HG02571 (cell line): ENCODE measurements at regions not wholly inside any gene's neighbourhood (a gene's known extent, or its start where the extent isn't known, plus 50 kb on each side); places are given as distances from the start of the nearest gene placed in this dataset.

Source experiments
- ATAC-seq: cut with Tn5 transposase; IDR thresholded peaks from one replicate; pipeline ENCODE4 v1.9.1; 2021; ENCODE audit warnings: mild to moderate bottlenecking, moderate library complexity; ENCODE audit not compliant: unreplicated experiment

DNA sequence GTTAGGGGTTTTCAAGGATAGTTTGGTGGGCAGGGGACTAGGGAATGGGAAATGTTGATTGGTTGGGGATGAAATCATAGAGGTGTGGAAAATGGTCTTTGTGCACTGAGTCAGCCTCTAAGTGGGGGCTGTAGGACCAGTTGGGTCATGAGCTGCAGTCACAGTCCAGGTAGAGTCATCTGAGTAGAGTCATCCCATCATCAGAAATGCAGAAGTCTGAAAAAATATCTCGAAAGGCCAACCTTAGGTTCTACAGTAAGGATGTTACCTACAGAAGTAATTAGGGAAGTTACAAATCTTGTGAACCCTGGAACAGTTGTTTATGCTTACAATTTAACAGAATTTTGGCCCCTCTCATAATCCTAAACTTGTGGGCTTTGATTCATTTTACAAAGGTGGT is 63.4 kb upstream of the AP1S2 start:
- ATAC-seq, result no peak

DNA sequence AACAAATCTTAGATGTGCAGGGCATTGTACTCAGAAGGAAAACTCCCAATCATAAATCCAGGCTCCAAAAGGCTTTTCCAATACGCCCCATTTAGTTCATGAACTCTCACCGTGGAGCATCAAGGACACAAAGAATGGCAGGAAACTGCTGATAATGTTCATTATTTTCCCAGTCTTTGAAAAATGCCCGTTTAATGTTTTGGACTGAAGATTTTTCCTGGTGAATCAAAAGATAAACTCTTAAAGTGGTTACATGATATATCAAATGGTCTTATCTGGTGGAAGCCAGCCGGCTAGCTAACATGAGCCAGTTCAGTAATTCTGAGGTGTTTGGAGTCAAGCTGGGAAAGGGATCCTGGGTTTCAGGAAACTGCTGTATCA is 62.1 kb upstream of the AP1S2 start:
- ATAC-seq, result no peak

DNA sequence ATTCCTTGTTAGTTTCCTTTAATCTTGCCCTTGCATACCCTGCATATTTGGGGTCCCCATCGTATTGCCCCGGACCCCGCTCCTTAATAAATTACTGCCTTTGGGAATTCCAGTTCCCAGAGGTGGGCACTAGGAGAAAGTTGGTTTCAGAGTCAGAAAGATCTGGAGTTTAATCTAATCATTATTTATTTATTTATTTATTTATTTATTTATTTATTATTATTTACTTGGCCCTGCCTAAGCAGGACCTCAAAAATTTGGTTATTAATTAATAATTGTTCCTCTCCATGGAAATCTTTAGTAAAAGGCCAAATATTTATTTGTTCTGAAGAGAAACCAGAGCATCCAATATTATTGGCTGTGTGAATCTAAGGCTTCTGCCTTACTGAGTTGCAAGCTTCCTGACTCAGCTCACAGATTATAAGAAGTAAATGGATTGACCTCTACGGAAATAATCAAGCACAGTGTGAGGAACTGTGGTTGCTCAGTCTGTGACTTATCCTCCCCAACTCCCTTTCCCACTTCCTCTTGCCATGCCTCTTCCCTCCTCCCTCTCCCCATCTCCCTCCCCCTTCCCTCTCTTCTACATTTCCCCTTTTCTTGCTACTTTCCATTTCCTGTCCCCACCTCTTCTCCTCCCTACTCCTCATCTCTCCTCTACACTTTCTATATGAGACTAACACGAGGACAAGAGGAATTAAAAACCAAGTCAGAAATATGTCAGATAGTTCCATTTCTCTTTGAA is 61.5 kb upstream of the AP1S2 start:
- ATAC-seq, result no peak

DNA sequence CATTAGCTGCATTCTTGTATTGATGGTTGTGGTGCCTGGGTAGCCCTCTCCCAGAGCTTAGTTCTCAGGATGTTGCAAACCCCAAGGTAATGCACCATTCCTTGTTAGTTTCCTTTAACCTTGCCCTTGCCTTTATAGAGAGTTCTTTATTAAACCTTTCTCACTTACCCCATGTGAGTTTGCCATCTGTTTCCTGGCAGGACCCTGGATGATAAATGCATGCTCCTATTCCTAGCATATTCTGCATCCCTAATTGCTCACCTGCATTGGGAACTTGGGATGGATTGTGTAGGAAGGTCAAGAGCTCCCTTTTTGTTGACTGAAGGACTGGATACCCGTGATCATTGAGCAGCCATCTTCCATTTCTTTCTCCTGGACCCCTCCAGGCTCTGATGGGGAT is 59.9 kb upstream of the AP1S2 start:
- ATAC-seq, result no peak

DNA sequence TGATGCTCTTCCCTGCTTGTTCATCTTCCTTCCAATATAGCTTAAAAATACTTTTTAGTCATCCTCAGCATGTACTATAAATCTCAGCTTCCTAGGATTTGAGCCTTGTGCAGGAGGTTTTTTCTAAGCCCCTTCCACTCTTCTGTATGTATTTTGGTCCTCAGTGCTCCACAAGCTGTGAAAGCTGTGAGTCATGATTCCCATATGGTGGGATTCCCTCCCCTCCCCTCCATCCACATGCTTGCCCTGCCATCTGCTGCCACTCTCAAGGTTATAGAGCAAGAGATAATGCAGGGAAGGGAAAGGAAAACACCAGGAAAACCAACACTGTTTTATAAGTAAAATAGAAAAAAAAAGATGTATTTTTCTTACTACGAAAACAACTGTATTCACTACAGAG is 58.5 kb upstream of the AP1S2 start:
- no peak for ATAC-seq

DNA sequence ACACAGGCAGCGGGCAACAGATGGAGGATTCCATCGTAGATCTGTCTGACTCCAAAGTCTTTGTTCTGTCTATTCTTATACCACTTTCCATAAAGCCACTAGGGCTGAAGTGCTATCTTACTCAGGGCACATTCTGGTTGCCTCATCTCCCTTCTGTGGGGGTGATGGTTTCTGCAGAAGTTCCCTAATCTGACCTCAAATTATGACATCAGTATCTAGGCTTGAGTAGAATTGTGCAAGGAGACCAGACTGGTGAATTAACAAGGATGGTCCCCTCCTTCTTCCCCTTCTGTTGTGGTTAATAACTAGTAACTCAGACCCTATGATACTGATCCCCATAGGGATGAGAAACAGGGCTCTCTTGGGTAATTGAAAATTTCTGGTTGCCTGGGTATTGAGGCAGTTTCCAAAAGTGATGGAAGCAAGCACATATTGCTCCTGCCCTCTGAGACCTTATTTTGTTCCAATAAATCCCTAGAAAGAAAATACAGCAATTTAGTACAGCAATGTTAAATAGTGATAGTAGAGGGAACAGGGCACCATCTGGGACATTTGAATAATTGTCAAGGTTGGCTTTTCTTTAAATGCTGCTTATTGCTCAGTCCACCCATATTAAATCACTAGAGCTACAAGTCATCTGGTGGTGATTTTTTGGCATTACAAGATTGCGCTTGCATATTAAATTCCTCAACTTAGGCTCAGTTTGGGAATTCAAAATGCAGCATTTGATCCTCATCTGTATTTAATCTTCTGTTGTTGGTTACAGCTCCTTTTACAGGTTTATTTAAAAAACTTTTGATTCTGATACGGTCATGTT is 57.3 kb upstream of the AP1S2 start:
- ATAC-seq, result no peak

DNA sequence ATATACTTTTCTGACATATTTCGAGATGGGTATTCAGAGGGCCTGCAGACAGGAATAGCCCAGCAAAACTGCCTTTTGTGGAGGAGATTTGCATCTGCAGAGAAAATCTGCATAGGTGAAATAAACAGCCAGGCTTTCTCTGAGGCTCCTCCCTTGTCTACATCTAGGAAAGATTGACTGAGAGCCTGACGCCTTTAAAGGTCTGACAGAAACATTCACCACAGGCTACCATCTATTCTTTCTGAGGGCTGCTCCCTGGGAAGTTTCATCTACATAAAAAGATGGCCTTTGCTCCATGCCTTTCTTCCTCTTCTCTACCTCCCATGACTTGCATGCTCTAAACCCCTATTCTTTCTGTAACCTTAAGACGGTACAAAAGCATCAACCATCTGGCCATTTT is 55.0 kb upstream of the AP1S2 start:
- ATAC-seq, result no peak

DNA sequence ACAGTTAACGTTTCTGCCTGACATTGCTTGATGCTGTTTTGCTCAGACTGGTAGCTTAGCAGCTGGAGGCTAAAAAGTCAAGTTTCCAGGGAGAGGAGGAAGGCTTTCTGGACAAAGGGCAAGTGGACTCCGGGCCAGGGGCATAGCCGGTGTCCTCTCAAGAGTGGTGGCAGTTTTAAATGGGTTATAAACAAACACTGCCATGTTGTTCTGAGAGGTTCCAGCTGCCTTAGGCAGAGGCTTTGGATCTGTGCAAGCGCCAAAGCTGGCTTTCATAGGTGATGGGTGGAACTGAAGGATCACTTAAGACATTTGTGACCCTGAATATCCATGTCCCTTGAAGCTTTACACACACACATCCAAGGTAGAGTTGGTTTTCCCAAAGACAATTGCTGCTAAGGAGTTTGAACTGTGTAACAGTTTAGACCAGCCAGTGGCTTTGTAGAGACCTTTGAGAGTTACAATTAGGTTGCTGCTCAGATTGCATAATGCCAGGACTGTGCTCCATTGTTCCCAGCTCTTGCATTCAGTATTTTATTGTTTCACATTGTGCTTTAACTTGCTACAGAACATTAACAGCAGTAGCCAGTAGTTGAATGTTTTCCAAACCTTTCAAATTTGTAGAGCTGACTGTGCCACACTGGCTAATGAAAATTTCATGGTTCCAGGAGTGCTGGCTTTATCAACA is 54.1 kb upstream of the AP1S2 start:
- no peak for ATAC-seq

DNA sequence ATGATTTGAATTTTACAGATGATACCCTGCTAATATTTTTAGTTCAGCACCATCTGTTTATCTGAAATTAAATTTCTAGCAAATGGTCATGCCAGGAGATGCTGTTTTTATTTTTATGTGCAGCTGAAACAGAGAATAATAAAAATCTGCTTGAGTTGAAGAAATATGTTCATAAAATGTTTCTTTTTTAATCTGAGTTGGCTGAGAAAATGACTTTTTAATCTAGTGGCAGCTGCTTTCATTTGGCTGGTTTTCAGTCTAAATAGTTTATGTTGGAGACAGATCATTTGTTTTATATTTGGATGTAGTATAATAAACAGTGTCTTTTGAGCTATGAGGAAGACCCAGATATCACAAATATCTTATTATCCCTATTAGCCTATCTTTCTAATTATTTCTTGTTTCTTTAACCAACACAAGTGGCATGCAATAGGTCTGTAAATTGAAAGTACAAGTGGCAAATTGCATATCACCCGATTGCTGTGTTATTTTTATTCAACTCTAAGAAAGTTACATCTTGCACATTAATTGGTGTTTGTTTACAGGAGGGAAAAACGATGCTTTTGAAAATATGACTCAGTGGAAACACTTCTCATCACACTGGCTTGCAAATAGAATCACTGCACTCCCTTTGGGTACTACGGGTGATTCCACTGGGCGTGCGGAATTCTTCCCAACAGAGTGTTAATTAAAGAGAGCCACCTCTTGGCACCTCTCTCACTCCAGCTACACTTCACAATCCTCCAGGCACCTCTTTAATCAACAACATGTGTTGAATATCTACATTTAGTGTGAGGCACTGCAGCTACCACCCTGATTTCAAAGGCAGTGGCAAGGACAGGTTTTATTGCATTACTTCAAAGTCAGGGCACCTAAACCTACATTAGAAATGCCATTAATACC is 51.7 kb upstream of the AP1S2 start:
- no peak for ATAC-seq
